ENCODE measurements at regions not wholly inside any gene's neighbourhood (a gene's known extent, or its start where the extent isn't known, plus 50 kb on each side); places are given as distances from the start of the nearest gene placed in this dataset.

- intact Hi-C loops (cut with micrococcal nuclease), result no loop called here
- Histone ChIP-seq H3K4me1 (ENCODE audit: insufficient read depth, low read length) (no peaks in the 10 kb centered on the region), H3K27me3 (ENCODE audit: low read length) (peaks cover 33% of the 10 kb centered on the region), H4K20me1 (ENCODE audit: low read length) (no peaks in the 10 kb centered on the region), H3K36me3 (ENCODE audit: low read depth, low read length) (no peaks in the 10 kb centered on the region), H2AFZ (ENCODE audit: low read length) (no peak overlapping the region), H3K4me2 (ENCODE audit: low read length) (no peak overlapping the region), H3K4me3 (ENCODE audit: low read length) (no peak overlapping the region), H3K9me3 (ENCODE audit: low read length) (no peaks in the 10 kb centered on the region), H3K27ac (ENCODE audit: low read length) (no peak overlapping the region), H3F3A (ENCODE audit: low read length, unreplicated experiment) (no peaks in the 10 kb centered on the region), H3K9me2 (replicated peaks; ENCODE audit: low read length) (no peaks in the 10 kb centered on the region), H3K79me2 (ENCODE audit: low read length) (no peaks in the 10 kb centered on the region), H3K9ac (ENCODE audit: low read length) (no peak overlapping the region)
- POLR2A ChIA-PET (ENCODE audit: unreplicated experiment), result no interaction called here
- ATAC-seq (no peak), DNase-seq (no peak)
- no peak for TF ChIP-seq EZH2 (IDR thresholded peaks at IDR 0.05; ENCODE audit: low read length, unreplicated experiment)
- TF ChIP-seq, protein P1, sequence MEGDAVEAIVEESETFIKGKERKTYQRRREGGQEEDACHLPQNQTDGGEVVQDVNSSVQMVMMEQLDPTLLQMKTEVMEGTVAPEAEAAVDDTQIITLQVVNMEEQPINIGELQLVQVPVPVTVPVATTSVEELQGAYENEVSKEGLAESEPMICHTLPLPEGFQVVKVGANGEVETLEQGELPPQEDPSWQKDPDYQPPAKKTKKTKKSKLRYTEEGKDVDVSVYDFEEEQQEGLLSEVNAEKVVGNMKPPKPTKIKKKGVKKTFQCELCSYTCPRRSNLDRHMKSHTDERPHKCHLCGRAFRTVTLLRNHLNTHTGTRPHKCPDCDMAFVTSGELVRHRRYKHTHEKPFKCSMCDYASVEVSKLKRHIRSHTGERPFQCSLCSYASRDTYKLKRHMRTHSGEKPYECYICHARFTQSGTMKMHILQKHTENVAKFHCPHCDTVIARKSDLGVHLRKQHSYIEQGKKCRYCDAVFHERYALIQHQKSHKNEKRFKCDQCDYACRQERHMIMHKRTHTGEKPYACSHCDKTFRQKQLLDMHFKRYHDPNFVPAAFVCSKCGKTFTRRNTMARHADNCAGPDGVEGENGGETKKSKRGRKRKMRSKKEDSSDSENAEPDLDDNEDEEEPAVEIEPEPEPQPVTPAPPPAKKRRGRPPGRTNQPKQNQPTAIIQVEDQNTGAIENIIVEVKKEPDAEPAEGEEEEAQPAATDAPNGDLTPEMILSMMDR (conservative IDR thresholded peaks at IDR 0.05; ENCODE audit: low read depth, low read length), result no peak
- no peak for TF ChIP-seq EZH2phosphoT487 (IDR thresholded peaks at IDR 0.05; ENCODE audit: borderline replicate concordance, low read length)
- CTCF ChIA-PET, result no interaction called here
- BruUV-seq (replicated peaks), result no TSS peak
Observed at GRCh38 chr10:6674291-6674690, 94.2 kb upstream of the PRKCQ start.

DNA sequence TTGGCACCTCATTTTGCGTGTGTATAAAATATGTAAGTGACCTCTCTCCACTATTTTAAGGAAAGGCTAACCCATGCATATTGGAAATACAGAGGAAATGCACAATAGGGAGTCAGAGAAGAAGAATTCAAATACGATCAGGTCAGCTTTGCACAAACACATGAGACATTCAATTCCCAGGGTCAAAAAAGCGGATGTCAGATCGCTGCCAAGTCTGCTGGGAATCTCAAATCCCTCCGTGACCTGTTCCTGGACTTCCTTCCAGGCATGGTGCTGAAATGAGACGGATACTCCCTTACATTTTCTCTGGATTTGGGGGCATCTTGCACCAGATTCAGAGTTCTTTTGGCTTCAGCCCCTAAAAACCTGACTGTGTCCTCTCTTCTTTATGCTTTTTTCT is 91.9 kb upstream of the PRKCQ start:
- Histone ChIP-seq H3K4me3 (ENCODE audit: low read length) (no peak overlapping the region), H3K9ac (ENCODE audit: low read length) (no peak overlapping the region), H2AFZ (ENCODE audit: low read length) (no peak overlapping the region), H3K4me2 (ENCODE audit: low read length) (no peak overlapping the region), H3K27me3 (ENCODE audit: low read length) (peaks cover 33% of the 10 kb centered on the region), H3F3A (ENCODE audit: low read length, unreplicated experiment) (no peaks in the 10 kb centered on the region), H3K9me2 (replicated peaks; ENCODE audit: low read length) (no peaks in the 10 kb centered on the region), H4K20me1 (ENCODE audit: low read length) (no peaks in the 10 kb centered on the region), H3K27ac (ENCODE audit: low read length) (no peak overlapping the region), H3K36me3 (ENCODE audit: low read depth, low read length) (no peaks in the 10 kb centered on the region; the same call in 1 of the 2 replicates), H3K4me1 (ENCODE audit: insufficient read depth, low read length) (no peaks in the 10 kb centered on the region), H3K79me2 (ENCODE audit: low read length) (no peaks in the 10 kb centered on the region), H3K9me3 (ENCODE audit: low read length) (no peaks in the 10 kb centered on the region)
- intact Hi-C loops (cut with micrococcal nuclease), result no loop called here
- no peak for DNase-seq
- BruUV-seq (replicated peaks), result no TSS peak
- ChIA-PET POLR2A (ENCODE audit: unreplicated experiment) (no interaction called here), CTCF (no interaction called here)
- ATAC-seq, result no peak
- TF ChIP-seq EZH2phosphoT487 (IDR thresholded peaks at IDR 0.05; ENCODE audit: borderline replicate concordance, low read length) (no peak), EZH2 (IDR thresholded peaks at IDR 0.05; ENCODE audit: low read length, unreplicated experiment) (no peak)
- TF ChIP-seq, protein P1 (conservative IDR thresholded peaks at IDR 0.05; ENCODE audit: low read depth, low read length), result no peak

DNA sequence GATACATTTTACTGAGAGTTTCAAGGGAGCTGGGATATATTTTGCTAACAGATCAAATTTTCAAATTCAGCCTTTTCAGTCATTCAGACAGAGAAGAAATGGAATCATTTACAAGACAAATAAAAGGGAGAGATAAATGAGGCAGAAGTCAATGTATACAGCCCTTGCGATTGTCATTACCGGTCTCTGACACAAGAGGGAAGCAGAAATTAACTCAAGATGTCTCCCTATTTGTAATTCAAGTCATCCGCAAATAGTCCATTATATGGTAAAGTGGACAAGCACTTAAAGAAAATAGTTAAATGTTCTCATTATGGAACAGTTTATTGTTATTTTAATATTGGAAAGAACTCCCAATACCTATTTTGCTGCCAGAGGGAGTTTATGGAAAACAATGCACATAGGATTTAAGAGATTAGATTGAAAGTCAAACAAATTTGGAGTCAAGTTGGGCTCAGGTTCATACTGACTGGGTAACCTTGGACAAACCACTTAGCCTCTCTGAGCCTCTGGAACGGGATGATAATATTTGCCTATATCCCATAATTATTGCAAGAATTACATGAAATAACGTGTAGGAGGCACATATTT is 89.3 kb upstream of the PRKCQ start:
- no peak overlapping the region for H3K9ac ChIP-seq (ENCODE audit: low read length)
- no peak; the same call in 1 of the 2 replicates for ATAC-seq
- no peaks in the 10 kb centered on the region for H4K20me1 ChIP-seq (ENCODE audit: low read length)
- no peak overlapping the region for H3K4me3 ChIP-seq (ENCODE audit: low read length)
- intact Hi-C loops (cut with micrococcal nuclease), result loop anchor here (1.0 kb wide), 1 partner anchor 748 kb away; no protein-coding TSS in a partner anchor
- H3K4me2 ChIP-seq (ENCODE audit: low read length), result no peak overlapping the region
- no TSS peak for BruUV-seq (replicated peaks)
- H3K79me2 ChIP-seq (ENCODE audit: low read length), result no peaks in the 10 kb centered on the region
- TF ChIP-seq, protein P1 (conservative IDR thresholded peaks at IDR 0.05; ENCODE audit: low read depth, low read length), result peak; percentile 57
- TF ChIP-seq EZH2phosphoT487 (IDR thresholded peaks at IDR 0.05; ENCODE audit: borderline replicate concordance, low read length), result no peak
- H3K4me1 ChIP-seq (ENCODE audit: insufficient read depth, low read length), result no peaks in the 10 kb centered on the region
- peak; percentile 40 for DNase-seq
- H3K9me2 ChIP-seq (replicated peaks; ENCODE audit: low read length), result no peaks in the 10 kb centered on the region
- no peaks in the 10 kb centered on the region for H3K9me3 ChIP-seq (ENCODE audit: low read length)
- H3F3A ChIP-seq (ENCODE audit: low read length, unreplicated experiment), result no peaks in the 10 kb centered on the region
- no peak overlapping the region for H2AFZ ChIP-seq (ENCODE audit: low read length)
- H3K27ac ChIP-seq (ENCODE audit: low read length), result no peak overlapping the region
- POLR2A ChIA-PET (ENCODE audit: unreplicated experiment), result no interaction called here
- H3K27me3 ChIP-seq (ENCODE audit: low read length), result peaks cover 23% of the 10 kb centered on the region
- H3K36me3 ChIP-seq (ENCODE audit: low read depth, low read length), result no peaks in the 10 kb centered on the region; the same call in 1 of the 2 replicates
- CTCF ChIA-PET, result no interaction called here
